ENCODE measurements at regions not wholly inside any gene's neighbourhood (a gene's known extent, or its start where the extent isn't known, plus 50 kb on each side); places are given as distances from the start of the nearest gene placed in this dataset.
A peak's percentile ranks its signal among the peaks of the same experiment; 100 is the strongest.
"Not testable (repeated sequence)": the region's sequence is repeated elsewhere in the genome, so short reads cannot be mapped to it uniquely, and the experiment has no call there.

- FAIRE-seq: no peak
Measured at GRCh38 chr5:39779831-39780230, 355.1 kb upstream of the DAB2 start.

DNA sequence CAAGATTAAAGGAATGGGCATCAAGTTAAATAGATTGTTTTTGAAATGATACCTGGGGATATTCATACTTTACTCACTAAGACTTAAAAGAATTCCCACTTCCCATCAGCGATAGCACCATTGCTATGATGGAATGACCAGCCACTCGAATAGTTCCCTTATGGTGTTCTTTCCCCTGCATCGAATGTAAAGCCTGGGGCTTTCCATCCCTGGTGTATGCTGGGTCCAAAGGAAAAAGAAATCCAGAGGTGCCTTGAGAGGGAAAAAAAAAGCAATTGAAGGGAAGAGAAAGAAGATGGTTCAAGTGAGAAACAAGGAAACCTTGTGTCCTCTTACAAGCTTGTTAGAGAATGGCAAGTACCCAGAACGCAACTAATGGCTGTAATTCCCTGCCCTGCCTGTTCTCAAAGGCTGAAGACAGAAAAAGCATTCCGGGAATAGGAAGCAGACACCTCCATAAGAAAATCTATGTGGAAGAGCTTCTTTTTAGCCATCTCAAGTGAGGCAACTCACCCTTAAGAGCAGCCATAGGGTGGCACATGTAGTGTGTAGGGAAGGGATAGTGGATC lies 351.1 kb upstream of the DAB2 start:
- no peak for FAIRE-seq

DNA sequence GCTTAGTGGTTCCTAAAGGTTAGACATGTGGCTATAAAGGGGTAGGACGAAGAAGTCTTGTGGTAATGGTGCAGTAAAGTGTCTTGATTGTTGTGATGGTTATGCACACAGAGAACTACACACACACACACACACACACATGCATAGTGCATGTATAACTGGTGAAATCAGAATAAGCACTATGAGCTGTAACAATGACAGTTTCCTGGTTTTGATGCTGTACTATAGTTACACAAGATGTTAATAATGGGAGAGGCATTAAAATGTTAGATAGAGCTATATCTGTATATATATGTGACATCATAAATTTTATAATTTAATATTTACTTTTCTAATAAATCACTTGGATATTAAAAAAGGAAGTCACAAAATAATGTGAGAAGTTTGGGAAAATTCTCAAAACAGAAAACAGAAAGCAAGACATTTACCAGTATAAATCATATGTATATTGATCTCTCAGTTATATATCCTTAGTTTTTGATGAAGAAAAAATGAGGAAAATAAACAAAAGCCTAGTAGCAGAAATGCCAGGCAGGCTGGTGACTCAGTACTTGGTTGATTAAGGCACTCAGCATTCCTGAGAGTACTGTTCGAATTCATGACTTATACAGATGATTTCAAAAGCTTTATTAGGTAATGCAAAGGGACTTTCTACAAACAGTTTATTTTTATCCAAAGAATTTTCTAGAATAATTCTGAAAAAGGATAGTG lies 350.5 kb upstream of the DAB2 start:
- peak; percentile 91 for FAIRE-seq

- FAIRE-seq: no peak
Measured at GRCh38 chr5:39774605-39775004, 349.8 kb upstream of the DAB2 start.

DNA sequence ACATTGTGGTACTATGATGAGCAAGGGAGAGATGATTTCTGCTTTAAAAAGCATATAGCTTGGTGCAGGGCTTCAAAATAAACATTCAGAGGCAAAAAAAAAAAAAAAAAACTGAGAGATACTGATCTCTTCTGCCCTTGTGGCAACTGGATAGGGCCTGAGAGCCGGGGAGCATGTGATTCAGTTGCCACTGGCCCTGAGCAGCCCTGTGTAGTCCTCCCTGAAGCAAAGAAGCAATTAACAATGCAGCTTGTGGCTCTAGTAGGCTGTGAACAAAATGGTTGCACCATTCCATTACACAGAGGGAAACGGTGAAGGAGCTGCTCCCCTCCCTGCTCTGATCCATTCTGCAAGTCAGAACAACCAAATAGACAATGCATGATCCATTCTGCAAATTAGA lies 347.5 kb upstream of the DAB2 start:
- FAIRE-seq: no peak

GRCh38 chr5:39767916-39768315 lies 343.1 kb upstream of the DAB2 start:
- no peak for FAIRE-seq

GRCh38 chr5:39765366-39765765 lies 340.6 kb upstream of the DAB2 start:
- no peak for FAIRE-seq

DNA sequence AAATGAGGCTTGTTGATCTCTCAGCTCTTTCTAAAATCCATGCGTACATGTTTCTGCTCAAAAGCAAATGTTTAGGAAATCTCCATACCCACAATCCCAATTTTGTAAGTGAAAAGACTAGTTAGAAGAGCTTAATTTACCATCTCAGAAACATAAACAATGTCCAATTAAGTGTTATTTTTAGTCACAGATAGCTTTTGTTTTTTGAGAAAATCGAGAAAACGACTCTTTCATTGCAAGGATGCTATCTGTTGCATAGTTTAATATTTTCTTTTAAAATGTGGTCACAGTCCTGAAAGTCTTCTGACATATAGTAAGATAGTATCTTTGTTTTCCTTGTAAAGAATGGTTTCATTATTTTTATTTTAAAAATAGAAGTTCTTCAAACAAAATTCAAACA lies 338.0 kb upstream of the DAB2 start:
- no peak for FAIRE-seq

DNA sequence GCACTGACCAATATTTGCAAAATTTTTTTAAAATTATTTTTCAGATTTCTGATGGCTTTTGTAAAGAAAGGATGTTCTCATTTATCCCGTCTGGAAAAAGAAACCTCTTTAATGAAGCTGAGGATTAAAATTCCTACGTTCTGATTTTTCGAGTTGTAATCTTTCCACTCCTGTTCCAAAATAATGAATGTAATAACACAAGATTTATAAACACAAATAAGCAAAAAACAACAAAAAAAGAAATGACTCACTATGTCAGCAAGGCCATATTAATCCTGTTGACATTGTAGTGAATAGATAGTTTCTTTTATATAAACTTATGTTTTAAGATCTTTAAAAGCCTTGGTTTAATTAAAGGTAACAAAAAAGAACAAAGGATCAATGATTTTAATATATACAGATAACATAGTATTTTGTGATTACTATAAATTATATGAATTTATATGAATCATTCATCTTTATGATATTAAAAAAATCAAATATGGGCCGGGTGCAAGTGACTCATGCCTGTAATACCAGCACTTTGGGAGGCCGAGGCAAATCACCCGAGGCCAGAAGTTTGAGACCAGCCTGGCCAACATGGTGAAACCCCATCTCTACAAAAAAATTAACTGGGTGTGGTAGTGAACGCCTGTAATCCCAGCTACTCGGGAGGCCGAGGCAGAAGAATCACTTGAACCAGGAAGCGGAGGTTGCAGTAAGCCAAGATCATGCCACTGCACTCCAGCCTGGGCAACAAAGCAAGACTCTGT lies 336.6 kb upstream of the DAB2 start:
- peak; percentile 89 for FAIRE-seq

DNA sequence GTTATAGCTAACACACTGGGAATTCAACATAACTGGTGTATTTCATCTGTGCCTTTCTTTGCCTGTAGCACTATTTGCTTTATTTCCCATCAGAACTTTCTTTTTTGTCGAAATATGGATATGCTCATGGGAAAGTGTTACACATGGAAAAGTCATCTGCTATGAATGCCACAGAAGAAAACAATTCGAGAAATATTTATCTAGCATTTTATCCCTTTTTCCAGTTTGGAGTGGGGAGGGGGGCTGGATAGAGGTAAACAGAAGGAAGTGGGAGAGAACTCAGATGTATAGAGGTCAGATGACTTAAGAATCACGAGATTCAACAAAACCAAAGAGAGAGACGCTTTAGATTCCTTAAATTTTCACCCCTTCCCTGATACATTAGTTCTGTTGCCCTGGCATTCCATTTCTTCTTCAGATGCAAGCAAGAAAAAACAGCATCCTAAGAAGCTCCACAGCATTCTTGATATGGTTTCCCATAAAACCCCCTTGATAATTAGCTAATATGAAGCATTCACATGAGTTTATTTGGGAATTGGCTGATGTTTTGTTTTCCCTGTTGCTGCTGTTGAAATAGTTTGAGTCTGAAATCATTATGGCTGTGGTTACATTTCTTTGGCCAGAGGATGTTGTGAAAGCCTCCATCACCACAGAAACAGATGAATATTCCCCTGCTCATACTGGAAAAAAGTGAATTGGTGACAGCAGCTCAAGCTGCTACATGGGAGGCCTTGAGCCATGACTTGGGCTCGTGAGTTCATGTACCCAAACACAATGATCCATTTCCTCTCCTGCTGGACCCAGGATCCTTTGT lies 335.8 kb upstream of the DAB2 start:
- no peak for FAIRE-seq

GRCh38 chr5:39759701-39760100 lies 334.9 kb upstream of the DAB2 start:
- FAIRE-seq: peak; percentile 95

DNA sequence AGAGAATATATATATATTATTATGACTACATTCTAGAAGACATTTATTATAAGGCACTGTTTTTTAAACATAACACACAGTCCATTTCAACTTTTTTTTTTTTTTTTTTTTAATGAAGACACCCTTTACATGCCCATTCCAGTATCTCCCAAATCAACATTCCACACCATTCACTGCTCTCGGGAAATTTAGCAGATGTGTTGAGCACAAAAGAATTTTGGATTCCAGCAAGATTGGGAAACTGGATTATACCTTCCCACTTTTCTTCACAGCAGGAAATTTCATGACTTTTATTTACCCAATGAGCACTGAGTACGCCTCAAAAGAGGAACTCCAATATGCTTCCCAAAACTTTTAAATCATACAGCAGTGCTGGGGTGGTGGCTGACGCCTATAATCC lies 333.6 kb upstream of the DAB2 start:
- peak; percentile 89 for FAIRE-seq

- no peak for FAIRE-seq
Measured at GRCh38 chr5:39757131-39757530, 332.4 kb upstream of the DAB2 start.

DNA sequence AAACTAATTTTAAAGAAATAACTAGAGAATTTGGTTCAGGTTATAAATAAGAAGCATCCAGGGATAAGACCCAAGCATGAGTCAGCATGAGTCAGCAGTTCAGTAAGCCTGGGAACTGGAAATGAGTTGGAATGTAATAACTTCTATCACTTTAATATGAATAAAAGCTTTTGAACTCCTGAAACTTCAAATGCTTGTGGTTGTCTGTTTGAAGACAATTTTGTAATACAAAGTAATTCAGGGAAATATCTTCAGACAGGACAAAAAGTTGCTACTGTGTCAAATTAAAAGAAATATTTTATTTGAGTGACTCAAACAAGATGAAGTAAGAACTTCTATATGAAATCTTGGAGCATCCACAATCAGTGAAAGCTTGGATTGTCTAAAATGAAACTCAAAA lies 331.2 kb upstream of the DAB2 start:
- peak; percentile 98 for FAIRE-seq

DNA sequence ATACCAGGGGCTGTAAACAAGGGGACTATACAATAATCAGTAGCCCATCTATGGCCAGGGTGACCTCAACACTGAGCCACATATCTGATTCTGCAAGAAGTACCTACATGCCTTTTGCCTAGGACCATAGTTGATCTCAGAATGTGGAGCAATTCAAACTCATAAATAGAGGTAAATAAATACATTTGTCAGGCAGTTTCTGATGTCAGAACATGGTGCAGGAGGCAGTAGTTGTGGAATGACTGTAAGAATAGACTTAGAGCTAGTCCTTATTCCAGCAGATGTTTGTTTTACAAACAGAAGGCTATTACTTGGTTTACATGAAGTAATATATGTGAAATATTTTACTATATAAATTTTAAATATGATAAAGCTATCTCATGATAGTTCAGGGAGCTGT lies 330.7 kb upstream of the DAB2 start:
- FAIRE-seq: no peak

DNA sequence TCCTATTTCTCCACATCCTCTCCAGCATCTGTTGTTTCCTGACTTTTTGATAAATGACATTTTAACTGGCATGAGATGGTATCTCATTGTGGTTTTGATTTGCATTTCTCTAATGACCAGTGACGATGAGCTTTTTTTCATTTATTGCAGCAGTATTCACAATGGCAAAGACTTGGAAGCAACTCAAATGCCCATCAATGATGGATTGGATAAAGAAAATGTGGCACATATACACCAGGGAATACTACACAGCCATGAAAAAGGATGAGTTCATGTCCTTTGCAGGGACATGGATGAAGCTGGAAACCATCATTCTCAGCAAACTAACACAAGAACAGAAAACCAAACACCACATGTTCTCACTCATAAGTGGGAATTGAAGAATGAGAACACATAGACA lies 329.0 kb upstream of the DAB2 start:
- FAIRE-seq: not testable (repeated sequence)

- FAIRE-seq: no peak
Measured at GRCh38 chr5:39750661-39751060, 325.9 kb upstream of the DAB2 start.

- no peak for FAIRE-seq
Measured at GRCh38 chr5:39742916-39743315, 318.1 kb upstream of the DAB2 start.

DNA sequence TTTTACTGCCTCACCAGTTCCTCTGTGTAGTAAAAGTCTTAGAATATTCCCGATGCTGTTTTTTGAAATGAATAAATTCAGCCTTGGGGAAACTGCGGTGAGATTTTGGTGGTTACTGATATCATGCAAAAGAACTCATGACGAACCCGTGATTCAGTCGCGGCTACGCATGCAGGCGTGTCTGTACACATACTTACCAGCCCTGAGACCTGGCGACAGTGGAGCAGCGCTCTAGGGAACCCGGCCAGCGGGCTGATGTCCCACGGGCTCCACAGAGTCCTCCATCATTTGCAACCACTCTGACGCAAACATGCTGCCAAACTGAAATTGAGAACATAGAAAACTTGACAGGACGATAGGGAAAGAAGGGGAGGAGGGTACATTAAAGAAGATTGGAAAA lies 315.6 kb upstream of the DAB2 start:
- no peak for FAIRE-seq

GRCh38 chr5:39732166-39732565 lies 307.4 kb upstream of the DAB2 start:
- no peak for FAIRE-seq

DNA sequence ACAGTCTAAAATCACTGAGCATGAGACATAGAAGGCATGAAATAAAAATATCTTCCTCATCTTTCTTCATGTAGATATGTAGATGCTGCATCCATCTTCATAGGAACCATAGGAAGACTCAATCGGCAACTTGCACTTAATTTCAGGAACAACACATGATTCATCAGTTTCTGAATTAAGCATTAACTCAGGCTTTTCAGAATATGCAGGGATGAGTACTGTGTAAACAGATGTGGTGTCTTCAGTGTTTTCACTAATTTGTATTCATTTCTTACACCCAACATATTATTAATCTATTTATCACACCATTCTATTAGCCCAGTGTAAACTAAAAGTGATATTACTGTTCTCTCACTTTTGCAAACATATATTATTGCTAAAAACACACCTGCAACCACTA lies 305.9 kb upstream of the DAB2 start:
- no peak for FAIRE-seq

DNA sequence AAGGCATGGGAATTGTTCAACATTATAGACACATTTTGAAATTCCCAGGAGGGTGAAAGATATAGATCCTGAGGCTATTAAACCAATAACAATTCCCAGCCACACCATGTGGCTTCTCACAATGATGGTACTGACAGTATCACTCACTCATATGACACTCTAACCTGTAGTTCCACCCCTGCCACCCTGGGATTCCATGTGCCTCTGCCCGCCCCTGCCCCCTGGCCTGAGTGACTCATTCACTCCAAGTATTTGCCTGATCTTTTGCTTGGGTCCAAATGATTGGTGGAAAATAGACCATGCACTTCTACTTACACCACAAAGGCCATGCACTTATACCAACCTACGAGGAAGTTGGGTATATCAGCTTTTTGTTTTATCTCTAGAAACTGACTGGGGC lies 305.2 kb upstream of the DAB2 start:
- FAIRE-seq: no peak

DNA sequence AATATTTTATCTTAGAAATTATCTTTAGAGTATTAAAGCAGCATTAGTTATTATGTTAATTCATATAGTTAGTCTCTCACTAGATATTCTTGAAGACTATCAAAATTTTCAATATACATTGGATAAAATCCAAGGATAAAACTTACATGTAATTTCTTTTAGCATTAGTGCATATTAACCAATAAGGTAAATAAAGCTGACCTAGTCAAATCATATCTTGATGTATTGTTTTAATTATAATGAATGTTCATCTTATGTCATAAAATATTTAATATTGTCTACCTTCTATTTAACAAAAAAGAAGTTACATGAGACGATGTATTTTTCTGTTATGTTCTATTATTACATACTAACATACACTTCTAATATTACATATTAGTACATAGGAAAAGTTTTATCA lies 301.7 kb upstream of the DAB2 start:
- FAIRE-seq: no peak

DNA sequence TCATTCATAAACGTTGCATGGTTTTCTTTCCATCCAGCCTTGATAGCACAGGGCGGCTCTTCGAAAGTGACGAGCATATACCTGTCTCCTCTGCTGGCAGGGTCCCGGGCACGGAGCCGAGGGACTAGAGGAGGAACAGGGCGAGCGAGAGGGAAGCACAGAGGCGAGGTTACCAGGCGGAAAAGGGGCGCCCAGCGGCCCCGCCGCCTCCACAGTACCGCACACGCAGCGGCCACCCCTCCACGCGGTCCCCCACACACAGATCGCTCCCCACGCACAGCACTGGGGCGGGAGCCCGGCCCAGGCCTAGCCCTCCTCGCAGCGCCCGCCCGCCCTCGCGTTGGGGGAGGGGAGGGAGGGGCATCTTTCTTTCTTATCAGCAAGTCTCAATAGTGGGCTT lies 296.6 kb upstream of the DAB2 start:
- FAIRE-seq: no peak
